ENCODE measurements at regions not wholly inside any gene's neighbourhood (a gene's known extent, or its start where the extent isn't known, plus 50 kb on each side); places are given as distances from the start of the nearest gene placed in this dataset.

DNA sequence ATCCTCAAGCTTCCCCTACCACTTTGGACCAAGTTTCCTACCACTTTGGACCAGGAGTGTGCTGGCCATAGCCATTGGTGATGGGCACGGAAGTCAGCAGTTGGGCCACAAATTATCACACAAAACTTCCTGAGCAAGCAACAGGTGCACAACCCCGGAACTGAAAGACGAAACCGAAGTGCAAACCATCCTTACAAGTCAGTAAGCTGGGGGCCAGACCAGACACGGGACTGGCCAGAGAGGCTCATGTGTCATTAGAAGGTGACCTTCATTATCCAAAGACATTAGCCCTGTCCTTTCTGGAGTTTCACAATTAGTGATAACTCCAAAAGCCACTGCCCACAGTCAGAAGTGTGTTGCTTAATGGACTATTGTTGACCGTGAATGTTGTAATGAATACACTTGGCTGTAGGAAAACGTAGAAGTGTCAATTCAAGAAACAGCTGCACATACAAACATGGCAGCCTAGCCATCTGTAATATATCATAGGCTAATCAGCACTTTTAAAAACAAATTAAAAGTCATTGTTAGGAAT lies 244.1 kb upstream of the IRS2 start:
- no peaks in the 10 kb centered on the region for H3K9me3 ChIP-seq (ENCODE audit: control insufficient read depth in 3 of 3, low read length in 3 of 3)
- H3K9ac ChIP-seq (ENCODE audit: low read depth in 1 of 3, low read length in 3 of 3) = no peak overlapping the region
- H3K27ac ChIP-seq (ENCODE audit: low read depth, low read length) = no peak overlapping the region

DNA sequence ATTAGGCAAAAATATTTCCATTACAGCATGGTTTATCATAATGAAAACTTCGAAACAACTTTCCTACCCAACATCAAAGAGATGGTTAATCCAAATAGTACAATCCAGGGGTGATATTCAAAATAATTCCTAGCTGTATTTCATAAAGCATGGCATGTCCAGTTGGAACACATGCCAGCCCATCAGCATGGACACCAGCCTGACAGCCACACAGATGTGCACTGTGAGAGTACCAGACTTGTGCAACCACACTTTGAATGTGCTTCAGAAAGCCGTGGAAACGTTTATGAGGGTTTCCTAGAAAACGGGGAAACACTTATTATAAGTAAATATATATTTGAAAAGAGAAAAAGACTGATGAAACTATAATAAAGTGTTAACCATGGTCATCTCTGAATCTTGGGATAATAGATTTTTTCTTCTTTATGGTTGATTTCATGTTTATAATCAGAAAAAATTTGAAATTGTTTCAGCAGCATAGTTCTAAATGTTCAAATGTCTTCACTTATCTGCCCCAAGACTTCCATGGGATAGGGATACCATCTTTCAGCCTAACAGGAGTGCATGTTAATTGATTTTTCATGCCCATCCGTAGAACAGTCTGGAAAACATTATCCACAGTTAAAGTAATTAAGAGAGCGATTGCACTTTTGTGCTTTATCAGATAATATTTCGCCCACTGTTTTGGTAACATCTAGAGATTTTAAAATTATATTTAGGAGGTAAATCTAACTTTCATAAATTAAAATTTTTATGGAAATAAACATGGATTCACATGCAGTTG lies 242.6 kb upstream of the IRS2 start:
- H3K9ac ChIP-seq (ENCODE audit: low read depth in 1 of 3, low read length in 3 of 3) = no peak overlapping the region
- H3K36me3 ChIP-seq (ENCODE audit: control insufficient read depth in 3 of 3, insufficient read depth in 3 of 3, low read length in 3 of 3) = no peaks in the 10 kb centered on the region
- H3K4me3 ChIP-seq (ENCODE audit: low read length in 3 of 3) = no peak overlapping the region
- H3K27ac ChIP-seq (ENCODE audit: low read depth, low read length) = no peak overlapping the region
- H3K9me3 ChIP-seq (ENCODE audit: control insufficient read depth in 3 of 3, low read length in 3 of 3) = no peaks in the 10 kb centered on the region
- peaks cover 3 to 7% (median 5%) of the 10 kb centered on the region in 3 donors for H3K4me1 ChIP-seq (ENCODE audit: control insufficient read depth in 3 of 3, insufficient read depth in 3 of 3, low read length in 3 of 3)
- H3K27me3 ChIP-seq (ENCODE audit: control insufficient read depth in 3 of 3, insufficient read depth in 3 of 3, low read length in 3 of 3) = no peaks in the 10 kb centered on the region

More for the DNA sequence above, 244.1 kb upstream of the IRS2 start:
- Histone ChIP-seq H3K27me3 (ENCODE audit: control insufficient read depth in 3 of 3, insufficient read depth in 3 of 3, low read length in 3 of 3) (no peaks in the 10 kb centered on the region), H3K4me1 (ENCODE audit: control insufficient read depth in 3 of 3, insufficient read depth in 3 of 3, low read length in 3 of 3) (no peaks in the 10 kb centered on the region), H3K4me3 (ENCODE audit: low read length in 3 of 3) (no peak overlapping the region), H3K36me3 (ENCODE audit: control insufficient read depth in 3 of 3, insufficient read depth in 3 of 3, low read length in 3 of 3) (no peaks in the 10 kb centered on the region)

DNA sequence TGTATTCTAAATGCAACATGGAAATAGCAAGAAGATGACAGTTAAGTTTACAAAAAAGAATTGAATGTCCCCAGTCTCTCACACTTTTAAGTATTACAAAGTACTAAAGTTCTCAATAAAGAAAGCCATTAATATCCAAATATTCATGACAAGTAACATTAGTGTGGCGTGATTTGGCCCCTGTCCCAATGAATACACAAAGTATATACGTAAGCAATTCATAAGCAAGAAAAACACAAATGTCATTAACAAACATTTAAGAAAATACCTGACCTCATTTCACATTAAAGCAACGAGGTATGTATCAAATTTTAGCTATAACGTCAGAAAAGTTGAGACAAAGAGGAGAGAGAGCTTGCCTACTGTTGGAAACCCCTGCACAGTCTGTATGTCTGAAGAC lies 241.9 kb upstream of the IRS2 start:
- H3K36me3 ChIP-seq (ENCODE audit: control insufficient read depth in 3 of 3, insufficient read depth in 3 of 3, low read length in 3 of 3) = no peaks in the 10 kb centered on the region
- no peak overlapping the region for H3K9ac ChIP-seq (ENCODE audit: low read depth in 1 of 3, low read length in 3 of 3)
- peaks cover 5 to 14% (median 11%) of the 10 kb centered on the region in 3 donors for H3K4me1 ChIP-seq (ENCODE audit: control insufficient read depth in 3 of 3, insufficient read depth in 3 of 3, low read length in 3 of 3)
- H3K27me3 ChIP-seq (ENCODE audit: control insufficient read depth in 3 of 3, insufficient read depth in 3 of 3, low read length in 3 of 3) = no peaks in the 10 kb centered on the region
- H3K4me3 ChIP-seq (ENCODE audit: low read length in 3 of 3) = no peak overlapping the region
- no peak overlapping the region for H3K27ac ChIP-seq (ENCODE audit: low read depth, low read length)
- H3K9me3 ChIP-seq (ENCODE audit: control insufficient read depth in 3 of 3, low read length in 3 of 3) = no peaks in the 10 kb centered on the region

DNA sequence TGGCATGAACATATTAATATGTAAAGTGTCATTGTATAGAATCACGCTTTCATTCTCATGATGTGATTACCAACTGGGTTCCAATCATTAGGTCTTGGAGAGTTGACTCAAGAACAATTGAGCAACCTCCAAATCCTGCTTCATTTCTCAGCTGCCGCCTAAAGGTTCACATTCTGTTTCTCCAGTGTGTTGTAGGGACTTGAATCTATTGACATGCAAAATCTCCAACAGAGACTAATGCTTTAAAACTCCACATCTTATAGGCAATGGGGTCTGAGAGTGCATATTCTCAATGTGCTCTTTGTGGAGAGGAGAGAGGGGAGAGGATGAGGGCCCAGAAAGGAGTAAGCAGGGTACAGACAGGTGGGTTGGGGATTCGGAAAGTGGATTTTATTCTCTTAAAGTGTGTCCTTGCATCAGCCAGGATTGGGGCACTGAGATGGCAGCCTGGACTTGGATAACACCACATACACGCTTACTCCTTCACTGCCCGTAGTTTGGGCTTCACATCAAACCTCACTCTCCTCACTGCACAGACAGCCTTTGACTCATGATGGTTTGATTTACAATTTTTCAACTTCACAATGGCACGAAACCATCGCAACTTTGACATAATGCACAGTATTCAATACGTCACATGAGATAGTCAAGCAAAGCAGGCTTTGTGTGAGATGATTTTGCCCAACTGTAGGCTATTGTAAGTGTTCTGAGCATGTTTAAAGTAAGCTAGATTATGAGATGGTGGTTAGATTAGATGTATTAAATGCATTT lies 241.3 kb upstream of the IRS2 start:
- H3K4me3 ChIP-seq (ENCODE audit: low read length in 3 of 3) = no peak overlapping the region
- H3K36me3 ChIP-seq (ENCODE audit: control insufficient read depth in 3 of 3, insufficient read depth in 3 of 3, low read length in 3 of 3) = no peaks in the 10 kb centered on the region
- H3K27me3 ChIP-seq (ENCODE audit: control insufficient read depth in 3 of 3, insufficient read depth in 3 of 3, low read length in 3 of 3) = no peaks in the 10 kb centered on the region
- H3K4me1 ChIP-seq (ENCODE audit: control insufficient read depth in 3 of 3, insufficient read depth in 3 of 3, low read length in 3 of 3) = peaks cover 5 to 18% (median 12%) of the 10 kb centered on the region in 3 donors
- no peak overlapping the region for H3K9ac ChIP-seq (ENCODE audit: low read depth in 1 of 3, low read length in 3 of 3)
- no peak overlapping the region for H3K27ac ChIP-seq (ENCODE audit: low read depth, low read length)
- no peaks in the 10 kb centered on the region for H3K9me3 ChIP-seq (ENCODE audit: control insufficient read depth in 3 of 3, low read length in 3 of 3)

DNA sequence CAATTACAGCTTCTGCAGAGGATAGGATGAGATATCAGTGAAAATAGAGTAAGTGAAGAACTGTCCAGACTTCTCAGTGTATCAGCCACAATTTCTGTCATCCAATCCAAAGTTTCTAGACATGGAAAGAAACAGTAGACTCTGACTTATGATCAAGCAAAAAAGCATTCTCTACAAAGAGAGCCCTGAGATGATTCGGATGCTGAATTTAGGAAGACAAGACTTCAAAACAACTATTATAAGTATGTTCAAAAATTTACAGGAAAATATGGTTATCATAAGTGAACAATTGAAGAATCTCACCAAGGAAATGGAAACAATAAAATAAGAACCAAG lies 238.2 kb upstream of the IRS2 start:
- H3K36me3 ChIP-seq (ENCODE audit: control insufficient read depth in 3 of 3, insufficient read depth in 3 of 3, low read length in 3 of 3) = no peaks in the 10 kb centered on the region
- no peaks in the 10 kb centered on the region for H3K27me3 ChIP-seq (ENCODE audit: control insufficient read depth in 3 of 3, insufficient read depth in 3 of 3, low read length in 3 of 3)
- no peaks in the 10 kb centered on the region for H3K9me3 ChIP-seq (ENCODE audit: control insufficient read depth in 3 of 3, low read length in 3 of 3)
- H3K4me3 ChIP-seq (ENCODE audit: low read length in 3 of 3) = no peak overlapping the region
- peaks cover 5 to 18% (median 12%) of the 10 kb centered on the region in 3 donors for H3K4me1 ChIP-seq (ENCODE audit: control insufficient read depth in 3 of 3, insufficient read depth in 3 of 3, low read length in 3 of 3)
- H3K9ac ChIP-seq (ENCODE audit: low read depth in 1 of 3, low read length in 3 of 3) = no peak overlapping the region
- H3K27ac ChIP-seq (ENCODE audit: low read depth, low read length) = peak overlapping the region; percentile 65

DNA sequence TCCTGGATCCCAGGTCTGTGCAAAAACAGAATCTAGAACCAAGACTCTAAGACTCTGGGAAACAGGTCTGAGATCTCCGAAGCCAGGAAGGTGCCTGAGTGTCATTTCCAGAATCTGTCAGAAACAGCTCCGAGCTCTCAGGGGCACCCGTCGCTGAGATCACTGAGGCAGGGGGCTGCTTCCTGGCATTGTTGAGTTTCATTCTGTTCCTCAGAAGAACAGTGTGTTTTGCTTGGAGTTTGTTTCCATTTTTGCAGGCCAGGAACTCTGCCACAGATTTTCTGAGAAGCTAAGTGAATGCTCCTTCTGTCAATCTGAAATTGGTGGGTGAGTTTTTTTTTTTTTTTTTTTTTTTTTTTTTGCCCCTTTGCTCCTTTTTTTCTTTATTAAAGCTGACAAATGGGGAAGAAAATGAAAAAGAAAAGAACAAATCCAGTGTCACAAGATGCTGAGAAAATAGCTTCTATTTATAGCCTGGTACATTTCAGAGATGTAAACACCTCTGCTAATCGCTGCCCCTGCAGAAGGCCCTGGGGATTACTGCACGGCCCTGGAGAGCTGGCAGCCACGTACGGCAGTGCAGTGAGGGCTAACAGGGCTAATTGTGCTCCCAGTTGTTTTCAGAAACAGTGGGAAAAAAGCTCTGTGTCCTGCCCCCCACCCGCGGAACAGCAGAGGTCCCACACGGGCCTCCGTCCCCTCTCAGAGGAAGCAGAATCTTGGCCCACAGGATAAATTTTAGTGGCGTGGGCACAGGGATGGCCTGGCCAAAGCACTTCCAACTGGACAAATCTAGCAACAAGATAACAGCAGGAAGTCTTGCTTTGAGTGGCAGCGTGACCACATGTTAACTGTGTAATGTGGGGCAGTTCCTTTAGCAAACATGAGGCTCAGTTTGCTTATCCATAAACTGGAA lies 237.6 kb upstream of the IRS2 start:
- H3K27ac ChIP-seq (ENCODE audit: low read depth, low read length) = peak overlapping the region; percentile 65
- peak overlapping the region in 2 of 3 donors; percentile 36 to 65 for H3K9ac ChIP-seq (ENCODE audit: low read depth in 1 of 3, low read length in 3 of 3)
- no peaks in the 10 kb centered on the region for H3K27me3 ChIP-seq (ENCODE audit: control insufficient read depth in 3 of 3, insufficient read depth in 3 of 3, low read length in 3 of 3)
- no peaks in the 10 kb centered on the region for H3K36me3 ChIP-seq (ENCODE audit: control insufficient read depth in 3 of 3, insufficient read depth in 3 of 3, low read length in 3 of 3)
- H3K4me1 ChIP-seq (ENCODE audit: control insufficient read depth in 3 of 3, insufficient read depth in 3 of 3, low read length in 3 of 3) = peaks cover 5 to 18% (median 12%) of the 10 kb centered on the region in 3 donors
- H3K9me3 ChIP-seq (ENCODE audit: control insufficient read depth in 3 of 3, low read length in 3 of 3) = no peaks in the 10 kb centered on the region
- H3K4me3 ChIP-seq (ENCODE audit: low read length in 3 of 3) = no peak overlapping the region

DNA sequence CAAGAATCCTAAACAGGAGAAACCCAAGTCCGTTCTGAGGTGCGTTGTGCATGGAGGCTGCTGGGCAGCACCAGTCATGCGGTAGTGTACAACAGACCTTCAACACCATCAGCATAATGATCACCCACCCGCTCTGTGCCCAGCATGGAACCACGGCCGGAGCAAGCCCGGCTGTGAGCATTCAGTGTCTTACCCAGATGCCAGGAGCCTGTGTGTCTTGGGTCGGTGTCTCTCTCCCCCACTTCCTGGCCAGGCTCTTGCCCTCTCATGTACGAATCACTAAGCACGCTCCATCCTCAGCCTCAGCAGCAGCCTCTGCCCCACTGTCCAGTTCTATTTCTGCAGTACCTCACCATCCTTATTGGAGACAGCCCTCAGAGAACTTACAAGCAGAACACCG lies 231.6 kb upstream of the IRS2 start:
- H3K4me3 ChIP-seq (ENCODE audit: low read length in 3 of 3) = no peak overlapping the region
- no peak overlapping the region for H3K9ac ChIP-seq (ENCODE audit: low read depth in 1 of 3, low read length in 3 of 3)
- H3K27me3 ChIP-seq (ENCODE audit: control insufficient read depth in 3 of 3, insufficient read depth in 3 of 3, low read length in 3 of 3) = no peaks in the 10 kb centered on the region
- peaks cover under 1 to 7% (median 3%) of the 10 kb centered on the region in 3 donors for H3K4me1 ChIP-seq (ENCODE audit: control insufficient read depth in 3 of 3, insufficient read depth in 3 of 3, low read length in 3 of 3)
- no peaks in the 10 kb centered on the region for H3K36me3 ChIP-seq (ENCODE audit: control insufficient read depth in 3 of 3, insufficient read depth in 3 of 3, low read length in 3 of 3)
- no peaks in the 10 kb centered on the region for H3K9me3 ChIP-seq (ENCODE audit: control insufficient read depth in 3 of 3, low read length in 3 of 3)
- H3K27ac ChIP-seq (ENCODE audit: low read depth, low read length) = no peak overlapping the region

DNA sequence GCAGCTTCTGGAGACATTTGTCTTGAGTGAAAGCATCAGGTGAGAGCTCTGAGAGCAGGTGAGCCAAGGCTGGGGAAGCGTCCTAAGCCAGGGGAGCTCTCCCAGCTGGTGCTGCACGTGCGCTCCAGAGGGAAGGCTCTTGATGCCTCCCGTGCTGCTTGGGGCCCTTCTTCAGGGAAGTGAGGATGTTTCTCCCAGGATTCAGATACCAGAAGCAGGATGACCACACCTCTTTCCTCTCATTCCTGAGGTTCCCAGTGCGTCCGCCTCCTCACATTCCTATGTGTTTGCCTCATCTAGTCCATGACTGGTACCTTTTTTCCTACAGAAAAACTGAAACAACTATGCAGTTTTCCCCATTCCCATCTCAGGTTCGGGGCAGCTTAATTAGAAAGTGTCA lies 231.0 kb upstream of the IRS2 start:
- Histone ChIP-seq H3K4me3 (ENCODE audit: low read length in 3 of 3) (no peak overlapping the region), H3K4me1 (ENCODE audit: control insufficient read depth in 3 of 3, insufficient read depth in 3 of 3, low read length in 3 of 3) (peaks cover 0 to 7% (median 3%) of the 10 kb centered on the region in 3 donors), H3K36me3 (ENCODE audit: control insufficient read depth in 3 of 3, insufficient read depth in 3 of 3, low read length in 3 of 3) (no peaks in the 10 kb centered on the region), H3K27me3 (ENCODE audit: control insufficient read depth in 3 of 3, insufficient read depth in 3 of 3, low read length in 3 of 3) (no peaks in the 10 kb centered on the region), H3K9me3 (ENCODE audit: control insufficient read depth in 3 of 3, low read length in 3 of 3) (no peaks in the 10 kb centered on the region), H3K9ac (ENCODE audit: low read depth in 1 of 3, low read length in 3 of 3) (no peak overlapping the region), H3K27ac (ENCODE audit: low read depth, low read length) (no peak overlapping the region)

DNA sequence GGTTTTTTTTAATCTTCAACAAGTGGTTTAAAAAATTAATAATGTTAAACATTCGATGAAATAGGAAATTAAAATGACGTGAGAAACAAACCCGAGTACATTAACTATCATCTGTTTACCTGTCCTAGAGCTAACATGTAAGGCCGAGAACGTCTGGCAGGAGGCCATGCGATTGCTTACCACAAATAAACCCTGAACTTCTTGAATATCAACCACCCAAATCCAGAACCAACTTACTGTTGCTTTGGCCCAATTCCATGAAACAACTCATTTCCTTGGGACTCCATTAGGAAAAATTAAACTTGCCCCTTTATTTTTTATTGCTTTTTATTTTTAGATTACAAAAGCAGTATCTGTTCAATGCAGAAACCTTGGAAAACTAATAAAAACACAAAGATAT lies 228.9 kb upstream of the IRS2 start:
- H3K9ac ChIP-seq (ENCODE audit: low read depth in 1 of 3, low read length in 3 of 3) = no peak overlapping the region
- no peaks in the 10 kb centered on the region for H3K27me3 ChIP-seq (ENCODE audit: control insufficient read depth in 3 of 3, insufficient read depth in 3 of 3, low read length in 3 of 3)
- H3K4me1 ChIP-seq (ENCODE audit: control insufficient read depth in 3 of 3, insufficient read depth in 3 of 3, low read length in 3 of 3) = peaks cover 0 to 7% (median 3%) of the 10 kb centered on the region in 3 donors
- H3K36me3 ChIP-seq (ENCODE audit: control insufficient read depth in 3 of 3, insufficient read depth in 3 of 3, low read length in 3 of 3) = no peaks in the 10 kb centered on the region
- no peaks in the 10 kb centered on the region for H3K9me3 ChIP-seq (ENCODE audit: control insufficient read depth in 3 of 3, low read length in 3 of 3)
- H3K27ac ChIP-seq (ENCODE audit: low read depth, low read length) = no peak overlapping the region
- no peak overlapping the region for H3K4me3 ChIP-seq (ENCODE audit: low read length in 3 of 3)

Data from skeletal muscle tissue (tissue), 3 donors.